Gastroesophageal sphincter (tissue), 4 donors: ENCODE measurements at regions not wholly inside any gene's neighbourhood (a gene's known extent, or its start where the extent isn't known, plus 50 kb on each side); places are given as distances from the start of the nearest gene placed in this dataset.
A peak's percentile ranks its signal among the peaks of the same experiment; 100 is the strongest.

ENCODE experiments used
- ATAC-seq: fragments of 150-250 bp; one replicate; pipeline ENCODE4 v1.9.1; 2016; ENCODE audit warnings: mild to moderate bottlenecking, moderate library complexity
- H3K27ac ChIP-seq, 4 donors: fragments of 200-600 bp; sonication (generic) in 3 of 4; 1 replicate in 3 of 4; 2 replicates in 1 of 4; pipeline ENCODE4 v1.5.1; 2016 to 2019
- H3K27me3 ChIP-seq: fragments of 200-600 bp; sonication (generic); one replicate; pipeline ENCODE4 v1.5.1; 2019
- H3K36me3 ChIP-seq, 2 donors: fragments of 200-600 bp; sonication (generic); one replicate each; pipeline ENCODE4 v1.5.1; 2019; ENCODE audit warnings: control low read depth in 1 of 2
- H3K4me1 ChIP-seq, 3 donors: fragments of 200-600 bp; sonication (generic); 1 replicate in 2 of 3; 2 replicates in 1 of 3; pipeline ENCODE4 v1.5.1; 2016 to 2019; ENCODE audit warnings: control low read depth in 2 of 3
- H3K4me3 ChIP-seq, 2 donors: fragments of 200-600 bp; sonication (generic); one replicate each; pipeline ENCODE4 v1.5.1; 2019; ENCODE audit warnings: mild to moderate bottlenecking in 1 of 2, moderate library complexity in 1 of 2
- H3K9me3 ChIP-seq, 3 donors: fragments of 200-600 bp; sonication (generic); one replicate each; pipeline ENCODE4 v1.5.1; 2017 to 2019; ENCODE audit warnings: control low read depth in 2 of 3
- EP300 ChIP-seq: sonication (generic); formaldehyde crosslinking; IDR thresholded peaks from one replicate; pipeline ENCODE4 v1.6.1; 2017; ENCODE audit warnings: antibody characterized with exemption, mild to moderate bottlenecking
- POLR2A ChIP-seq, 2 donors: fragments of 450-650 bp; IDR thresholded peaks; one replicate each; pipeline ENCODE4 v1.6.1; 2017; ENCODE audit warnings: antibody characterized with exemption in 2 of 2, mild to moderate bottlenecking in 2 of 2, moderate library complexity in 1 of 2
- POLR2AphosphoS5 ChIP-seq: sonication (generic); formaldehyde crosslinking; IDR thresholded peaks from one replicate; pipeline ENCODE4 v1.6.1; 2017; ENCODE audit warnings: antibody characterized with exemption
- WGBS, 2 donors: methylation state at CpG; one replicate each; pipeline ENCODE4 v1.1.5; 2018; ENCODE audit warnings: low coverage in 1 of 2; 5-methylcytosine and 5-hydroxymethylcytosine counted together
- TF ChIP-seq, protein P1 (sequence below), 4 experiments: fragments of 200-600 bp in 2 of 4; fragments of 450-650 bp in 2 of 4; sonication (generic) in 1 of 4; IDR thresholded peaks; one replicate each; pipeline ENCODE4 v1.5.1; 2017 to 2019; ENCODE audit warnings: antibody characterized with exemption in 4 of 4, mild to moderate bottlenecking in 2 of 4, moderate library complexity in 2 of 4

DNA sequence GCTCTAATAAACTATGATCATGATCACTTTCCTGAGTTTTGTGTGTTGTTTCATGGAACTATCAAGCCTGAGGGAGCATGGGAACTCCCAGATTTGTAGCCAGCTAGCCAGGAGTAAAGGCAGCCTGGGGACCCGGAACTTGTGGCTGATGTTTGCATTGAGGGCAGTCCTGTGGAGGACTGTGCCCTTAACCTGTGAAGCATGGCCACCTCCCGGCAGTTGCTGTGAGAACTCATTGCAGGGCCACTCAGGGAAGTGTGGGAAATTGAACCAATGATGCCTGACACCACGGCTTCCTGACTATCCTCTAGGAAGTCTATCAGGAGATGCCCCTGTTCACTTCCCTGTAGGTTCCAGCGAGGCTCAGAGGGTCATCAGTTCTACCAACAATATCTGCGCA lies 250.6 kb downstream of the DAD1 start:
- Histone ChIP-seq H3K4me1 (peaks cover 0 to 27% (median 3%) of the 10 kb centered on the region in 3 donors), H3K4me3 (no peak overlapping the region), H3K36me3 (no peaks in the 10 kb centered on the region), H3K27me3 (no peaks in the 10 kb centered on the region), H3K9me3 (peaks cover 0 to 4% (median 0%) of the 10 kb centered on the region in 3 donors), H3K27ac (peak overlapping the region in 3 of 4 donors; percentile 6 to 75 (median 61))
- no peak for ATAC-seq
- TF ChIP-seq POLR2A (IDR thresholded peaks at IDR 0.05) (no peak), POLR2AphosphoS5 (no peak), EP300 (no peak)
- TF ChIP-seq, protein P1, sequence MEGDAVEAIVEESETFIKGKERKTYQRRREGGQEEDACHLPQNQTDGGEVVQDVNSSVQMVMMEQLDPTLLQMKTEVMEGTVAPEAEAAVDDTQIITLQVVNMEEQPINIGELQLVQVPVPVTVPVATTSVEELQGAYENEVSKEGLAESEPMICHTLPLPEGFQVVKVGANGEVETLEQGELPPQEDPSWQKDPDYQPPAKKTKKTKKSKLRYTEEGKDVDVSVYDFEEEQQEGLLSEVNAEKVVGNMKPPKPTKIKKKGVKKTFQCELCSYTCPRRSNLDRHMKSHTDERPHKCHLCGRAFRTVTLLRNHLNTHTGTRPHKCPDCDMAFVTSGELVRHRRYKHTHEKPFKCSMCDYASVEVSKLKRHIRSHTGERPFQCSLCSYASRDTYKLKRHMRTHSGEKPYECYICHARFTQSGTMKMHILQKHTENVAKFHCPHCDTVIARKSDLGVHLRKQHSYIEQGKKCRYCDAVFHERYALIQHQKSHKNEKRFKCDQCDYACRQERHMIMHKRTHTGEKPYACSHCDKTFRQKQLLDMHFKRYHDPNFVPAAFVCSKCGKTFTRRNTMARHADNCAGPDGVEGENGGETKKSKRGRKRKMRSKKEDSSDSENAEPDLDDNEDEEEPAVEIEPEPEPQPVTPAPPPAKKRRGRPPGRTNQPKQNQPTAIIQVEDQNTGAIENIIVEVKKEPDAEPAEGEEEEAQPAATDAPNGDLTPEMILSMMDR (IDR thresholded peaks at IDR 0.05) = no peak
- WGBS, 2 donors = 87 to 100% methylated on average over 3 of the region's 5 CpGs

DNA sequence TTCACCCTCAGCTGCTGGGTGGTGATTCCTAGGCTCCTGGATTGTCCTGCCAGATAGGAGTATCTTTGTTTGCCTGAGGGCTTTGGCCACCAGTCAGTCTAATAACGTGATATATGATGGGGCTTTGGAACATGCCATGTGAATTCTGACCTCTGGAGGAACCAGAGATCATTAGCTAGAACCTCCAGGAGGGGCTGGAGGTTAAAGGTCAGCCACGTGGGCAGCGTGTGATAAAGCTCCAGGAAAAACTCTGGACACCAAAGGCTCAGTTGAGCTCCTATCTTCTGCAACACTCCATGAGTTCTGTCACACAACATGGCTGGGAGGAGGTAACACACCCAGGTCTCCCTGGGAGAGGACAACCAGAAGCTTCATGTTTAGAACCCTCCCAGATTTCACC lies 251.1 kb downstream of the DAD1 start:
- Histone ChIP-seq H3K27ac (peak overlapping the region in 2 of 4 donors; percentile 61 to 75), H3K36me3 (no peaks in the 10 kb centered on the region), H3K4me1 (peaks cover 0 to 28% (median 3%) of the 10 kb centered on the region in 3 donors), H3K9me3 (no peaks in the 10 kb centered on the region), H3K4me3 (no peak overlapping the region), H3K27me3 (no peaks in the 10 kb centered on the region)
- ATAC-seq = no peak
- TF ChIP-seq POLR2AphosphoS5 (no peak), POLR2A (IDR thresholded peaks at IDR 0.05) (no peak), EP300 (no peak)
- TF ChIP-seq, protein P1 (IDR thresholded peaks at IDR 0.05) = no peak
- WGBS, 2 donors = no CpG with 5 or more reads among the region's 3 CpGs

DNA sequence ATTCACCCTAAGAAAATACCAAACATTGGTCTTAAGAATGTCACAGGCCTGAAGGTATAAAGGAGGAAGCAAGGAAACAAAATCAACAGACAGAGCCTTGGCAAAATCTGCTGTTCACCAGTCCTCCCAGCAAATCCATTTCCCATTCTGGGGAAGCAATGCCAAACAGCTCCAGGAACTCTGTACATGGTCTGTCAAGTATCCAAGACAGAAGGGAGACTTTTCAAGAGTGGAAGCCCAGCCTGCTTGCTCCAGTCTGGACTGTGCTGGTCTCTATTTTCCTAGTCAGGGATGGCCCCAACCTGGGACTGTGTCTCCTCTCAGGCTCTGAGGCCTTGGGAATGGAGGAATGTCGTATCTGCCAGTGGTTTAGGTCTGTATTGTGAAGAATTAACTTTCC lies 251.5 kb downstream of the DAD1 start:
- H3K9me3 ChIP-seq = no peaks in the 10 kb centered on the region
- TF ChIP-seq EP300 = no peak
- TF ChIP-seq POLR2AphosphoS5 = no peak
- TF ChIP-seq, protein P1 (IDR thresholded peaks at IDR 0.05) = no peak
- no peak for TF ChIP-seq POLR2A (IDR thresholded peaks at IDR 0.05)

DNA sequence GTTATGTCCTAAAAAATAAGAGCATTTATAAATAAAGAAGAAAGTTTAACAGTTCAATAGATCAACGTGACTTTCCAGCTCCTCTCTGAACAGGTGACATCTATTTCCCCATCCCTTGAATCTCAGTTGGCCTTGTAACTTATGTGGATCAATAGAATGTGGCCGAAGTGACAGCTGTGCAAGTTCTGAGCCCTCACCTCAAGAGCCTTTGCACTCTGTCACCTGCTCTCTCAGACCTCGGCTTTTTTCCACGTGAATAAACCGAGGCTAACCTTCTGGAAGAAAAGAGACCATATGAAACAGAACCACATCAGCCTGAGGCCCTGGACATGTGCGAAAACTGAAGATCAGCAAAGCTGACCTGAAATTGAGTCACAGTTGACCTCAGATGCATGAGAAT lies 253.0 kb downstream of the DAD1 start:
- Histone ChIP-seq H3K36me3 (no peaks in the 10 kb centered on the region), H3K27me3 (no peaks in the 10 kb centered on the region), H3K27ac (no peak overlapping the region), H3K9me3 (no peaks in the 10 kb centered on the region), H3K4me1 (peaks cover 0 to 28% (median 3%) of the 10 kb centered on the region in 3 donors), H3K4me3 (no peak overlapping the region)
- TF ChIP-seq POLR2A (IDR thresholded peaks at IDR 0.05) (no peak), POLR2AphosphoS5 (no peak), EP300 (no peak)
- TF ChIP-seq, protein P1 (IDR thresholded peaks at IDR 0.05) = no peak
- WGBS, 2 donors = 89 to 92% methylated on average over 4 of the region's 6 CpGs
- no peak for ATAC-seq

More for the DNA sequence above, 251.5 kb downstream of the DAD1 start:
- no peak overlapping the region for H3K4me3 ChIP-seq
- ATAC-seq = no peak
- 60% methylated on average over 1 of the region's 1 CpG; no CpG with 5 or more reads in 1 of the 2 donors for WGBS, 2 donors
- peak overlapping the region in 1 of 4 donors; percentile 75 for H3K27ac ChIP-seq
- H3K36me3 ChIP-seq = no peaks in the 10 kb centered on the region
- H3K4me1 ChIP-seq = peaks cover 0 to 28% (median 3%) of the 10 kb centered on the region in 3 donors
- no peaks in the 10 kb centered on the region for H3K27me3 ChIP-seq

DNA sequence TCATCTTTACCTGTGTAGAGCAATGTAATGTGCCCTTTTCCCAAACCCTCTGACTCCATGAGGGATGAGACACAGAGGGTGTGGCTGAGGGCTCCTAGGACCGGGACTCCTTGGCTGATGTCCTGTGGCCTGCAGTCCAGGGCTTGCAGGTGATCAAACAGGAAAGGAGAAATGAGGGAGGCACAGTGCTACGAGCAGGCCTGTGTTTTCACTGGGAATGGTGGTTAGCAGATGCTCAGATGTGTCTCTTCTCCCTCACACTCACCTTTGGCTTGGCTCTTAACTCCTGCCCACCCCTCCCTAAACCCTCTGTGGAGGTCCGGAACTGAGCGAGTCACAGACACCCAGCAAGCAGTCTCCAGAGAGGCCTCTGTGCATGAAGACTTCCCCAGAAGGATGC lies 254.4 kb downstream of the DAD1 start:
- peaks cover 0 to 28% (median 3%) of the 10 kb centered on the region in 3 donors for H3K4me1 ChIP-seq
- H3K36me3 ChIP-seq = no peaks in the 10 kb centered on the region
- 43 to 100% methylated on average over 1 of the region's 4 CpGs for WGBS, 2 donors
- TF ChIP-seq POLR2A (IDR thresholded peaks at IDR 0.05) (no peak), EP300 (no peak), POLR2AphosphoS5 (no peak)
- TF ChIP-seq, protein P1 (IDR thresholded peaks at IDR 0.05) = no peak
- ATAC-seq = no peak
- peaks cover 0 to 4% (median 0%) of the 10 kb centered on the region in 3 donors for H3K9me3 ChIP-seq
- H3K27me3 ChIP-seq = no peaks in the 10 kb centered on the region
- no peak overlapping the region for H3K4me3 ChIP-seq
- H3K27ac ChIP-seq = no peak overlapping the region
